GM23338 (cell line): ENCODE measurements at regions not wholly inside any gene's neighbourhood (a gene's known extent, or its start where the extent isn't known, plus 50 kb on each side); places are given as distances from the start of the nearest gene placed in this dataset.

ENCODE experiments used
- CREB1 ChIP-seq: fragments of 250-450 bp; sonication (Bioruptor Pico); IDR thresholded peaks from 2 replicates; pipeline ENCODE4 v1.5.0; 2020; ENCODE audit warnings: low read depth, mild to moderate bottlenecking, moderate library complexity
- CTCF ChIP-seq, 2 experiments: fragments of 200-600 bp in 1 of 2; sonication (generic) in 1 of 2; conservative IDR thresholded peaks; 2 replicates each; pipeline versions ENCODE4 v1.5.1 to v1.6.1; 2016 to 2017; ENCODE audit warnings: antibody characterized with exemption in 2 of 2, low read depth in 2 of 2, mild to moderate bottlenecking in 2 of 2, moderate library complexity in 1 of 2
- EZH2 ChIP-seq: fragments of 200-600 bp; sonication (generic); IDR thresholded peaks from one replicate; pipeline ENCODE4 v1.8.0; 2017; ENCODE audit warnings: antibody characterized with exemption, mild to moderate bottlenecking, low read depth; ENCODE audit not compliant: unreplicated experiment
- EZH2phosphoT487 ChIP-seq: fragments of 200-600 bp; sonication (generic); IDR thresholded peaks from one replicate; pipeline ENCODE4 v1.8.1; 2018; ENCODE audit warnings: antibody characterized with exemption; ENCODE audit not compliant: unreplicated experiment
- JUNB ChIP-seq: IDR thresholded peaks from one replicate; pipeline ENCODE4 v1.6.1; 2016; ENCODE audit warnings: antibody characterized with exemption; ENCODE audit not compliant: unreplicated experiment
- POLR2AphosphoS5 ChIP-seq: IDR thresholded peaks from 2 replicates; pipeline ENCODE4 v1.6.1; 2016; ENCODE audit warnings: antibody characterized with exemption, low read depth
- REST ChIP-seq: IDR thresholded peaks from one replicate; pipeline ENCODE4 v1.6.1; 2018; ENCODE audit warnings: antibody characterized with exemption; ENCODE audit not compliant: unreplicated experiment
- STAT1 ChIP-seq: IDR thresholded peaks from one replicate; pipeline ENCODE4 v1.6.1; 2016; ENCODE audit warnings: antibody characterized with exemption; ENCODE audit not compliant: unreplicated experiment
- ZNF114 ChIP-seq: fragments of 250-450 bp; sonication (Bioruptor Pico); IDR thresholded peaks from 2 replicates; pipeline ENCODE4 v1.5.0; 2020; ENCODE audit warnings: mild to moderate bottlenecking, moderate library complexity
- ZNF331 ChIP-seq: fragments of 250-450 bp; sonication (Bioruptor Pico); IDR thresholded peaks from 2 replicates; pipeline ENCODE4 v1.5.0; 2020; ENCODE audit warnings: low read depth, mild to moderate bottlenecking, moderate library complexity
- TF ChIP-seq, protein P1 (sequence below): IDR thresholded peaks from 2 replicates; pipeline ENCODE4 v1.6.1; 2016; ENCODE audit warnings: antibody characterized with exemption

DNA sequence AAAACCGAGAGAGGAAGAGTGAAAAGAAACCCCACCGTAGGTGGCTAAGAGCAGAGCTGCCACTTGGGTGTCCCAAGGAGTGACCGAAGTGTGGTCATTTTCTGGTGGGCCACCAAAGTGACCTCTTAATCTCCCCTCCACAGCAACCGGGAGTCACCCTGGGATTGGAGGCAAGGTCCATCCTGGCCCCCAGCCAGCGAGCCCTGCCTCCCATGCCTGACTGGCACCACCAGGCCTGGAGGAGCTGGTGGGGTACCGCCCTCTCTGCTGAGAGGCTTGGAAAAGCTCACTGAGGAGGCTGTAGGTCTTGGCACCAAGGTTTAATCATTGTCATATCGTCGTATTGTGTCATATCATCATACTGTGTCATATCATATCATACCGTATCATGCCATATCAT lies 74.0 kb upstream of the TRPM1 start:
- TF ChIP-seq CTCF (conservative IDR thresholded peaks at IDR 0.05; ENCODE audit: low read depth in 2 of 2), result no peak
- TF ChIP-seq POLR2AphosphoS5, result no peak
- no peak for TF ChIP-seq REST
- TF ChIP-seq, protein P1, sequence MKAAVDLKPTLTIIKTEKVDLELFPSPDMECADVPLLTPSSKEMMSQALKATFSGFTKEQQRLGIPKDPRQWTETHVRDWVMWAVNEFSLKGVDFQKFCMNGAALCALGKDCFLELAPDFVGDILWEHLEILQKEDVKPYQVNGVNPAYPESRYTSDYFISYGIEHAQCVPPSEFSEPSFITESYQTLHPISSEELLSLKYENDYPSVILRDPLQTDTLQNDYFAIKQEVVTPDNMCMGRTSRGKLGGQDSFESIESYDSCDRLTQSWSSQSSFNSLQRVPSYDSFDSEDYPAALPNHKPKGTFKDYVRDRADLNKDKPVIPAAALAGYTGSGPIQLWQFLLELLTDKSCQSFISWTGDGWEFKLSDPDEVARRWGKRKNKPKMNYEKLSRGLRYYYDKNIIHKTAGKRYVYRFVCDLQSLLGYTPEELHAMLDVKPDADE, result no peak
- TF ChIP-seq STAT1, result no peak
- TF ChIP-seq EZH2phosphoT487, result no peak
- no peak for TF ChIP-seq ZNF114 (CRISPR knock-in tag)
- no peak for TF ChIP-seq EZH2
- TF ChIP-seq ZNF331 (CRISPR knock-in tag), result no peak
- no peak for TF ChIP-seq CREB1 (CRISPR knock-in tag)
- TF ChIP-seq JUNB, result no peak
